Fibroblast of lung (primary cell): ENCODE measurements at regions not wholly inside any gene's neighbourhood (a gene's known extent, or its start where the extent isn't known, plus 50 kb on each side); places are given as distances from the start of the nearest gene placed in this dataset.

ENCODE experiments used
- DNase-seq, 2 donors: peaks; one replicate each; pipeline versions ENCODE4 v3.0.0 to v3.0.0-alpha.2; 2010; ENCODE audit warnings: low read depth in 2 of 2
- H2AFZ ChIP-seq: 2 replicates; pipeline ENCODE4 v1.5.1; 2012; ENCODE audit warnings: low read length, control low read depth, inconsistent platforms
- H3K27ac ChIP-seq: 2 replicates; pipeline ENCODE4 v1.5.1; 2011; ENCODE audit warnings: low read length, control low read depth; ENCODE audit not compliant: insufficient read depth
- H3K27me3 ChIP-seq: 2 replicates; pipeline ENCODE4 v1.5.1; 2011; ENCODE audit warnings: mild to moderate bottlenecking, low read length; ENCODE audit not compliant: control insufficient read depth, insufficient read depth
- H3K36me3 ChIP-seq: 2 replicates; pipeline ENCODE4 v1.5.1; 2011; ENCODE audit warnings: low read length; ENCODE audit not compliant: control insufficient read depth, insufficient read depth
- H3K4me1 ChIP-seq: 2 replicates; pipeline ENCODE4 v1.5.1; 2011; ENCODE audit warnings: low read length; ENCODE audit not compliant: control insufficient read depth, insufficient read depth; ENCODE audit errors: extremely low read depth
- H3K4me2 ChIP-seq: 2 replicates; pipeline ENCODE4 v1.5.1; 2011; ENCODE audit warnings: low read length, control low read depth; ENCODE audit not compliant: insufficient read depth; ENCODE audit errors: extremely low read depth
- H3K4me3 ChIP-seq, 4 experiments: fragments of 200-600 bp in 1 of 4; sonication (generic) in 1 of 4; replicated peaks in 1 of 4; 2 replicates each; pipeline ENCODE4 v1.5.1; 2011 to 2016; ENCODE audit warnings: low read length in 4 of 4, low read depth in 3 of 4, mild to moderate bottlenecking in 3 of 4, control low read depth in 2 of 4, inconsistent platforms in 1 of 4, mixed read lengths in 1 of 4; ENCODE audit not compliant: insufficient read depth in 1 of 4; ENCODE audit errors: control extremely low read depth in 1 of 4
- H3K79me2 ChIP-seq: 2 replicates; pipeline ENCODE4 v1.5.1; 2012; ENCODE audit warnings: mild to moderate bottlenecking, low read length, inconsistent platforms; ENCODE audit not compliant: control insufficient read depth, insufficient read depth
- H3K9ac ChIP-seq: 2 replicates; pipeline ENCODE4 v1.5.1; 2011; ENCODE audit warnings: mild to moderate bottlenecking, low read length, control low read depth; ENCODE audit not compliant: insufficient read depth
- H3K9me3 ChIP-seq: 2 replicates; pipeline ENCODE4 v1.5.1; 2012; ENCODE audit warnings: low read depth, low read length; ENCODE audit not compliant: control insufficient read depth, insufficient read depth
- H4K20me1 ChIP-seq: 2 replicates; pipeline ENCODE4 v1.5.1; 2011; ENCODE audit warnings: low read length; ENCODE audit not compliant: control insufficient read depth, insufficient read depth; ENCODE audit errors: extremely low read depth
- CTCF ChIP-seq, 2 donors: IDR thresholded peaks in 1 of 2; conservative IDR thresholded peaks in 1 of 2; 1 replicate in 1 of 2; 2 replicates in 1 of 2; pipeline ENCODE4 v1.5.1; 2011 to 2012; ENCODE audit warnings: low read length in 2 of 2, control low read depth in 1 of 2, inconsistent platforms in 1 of 2, low read depth in 1 of 2, mild to moderate bottlenecking in 1 of 2
- EZH2 ChIP-seq: IDR thresholded peaks from 2 replicates; pipeline ENCODE4 v1.5.1; 2012; ENCODE audit warnings: low read length, control low read depth, mild to moderate bottlenecking; ENCODE audit errors: missing control alignments

DNA sequence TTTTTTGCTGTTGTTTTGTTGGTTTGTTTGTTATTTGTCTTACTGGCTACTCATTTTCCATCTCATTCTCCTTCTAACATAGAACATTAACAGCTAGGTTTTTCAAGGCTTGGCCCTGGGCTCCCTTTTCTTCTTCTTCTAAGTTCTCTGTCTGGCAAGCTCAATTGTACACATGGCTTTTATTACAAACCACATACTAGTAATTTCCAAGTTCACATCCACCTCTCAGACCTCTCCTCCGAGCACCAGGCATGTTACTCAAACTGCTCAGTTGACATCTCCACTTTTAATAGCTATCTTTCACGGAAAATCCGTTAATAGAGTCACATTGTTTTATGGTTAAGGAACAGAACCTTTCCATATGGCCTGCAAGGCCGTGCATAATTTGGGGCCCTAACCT is 736.9 kb upstream of the ADAMTS5 start:
- H4K20me1 ChIP-seq, result no peaks in the 10 kb centered on the region
- no peak overlapping the region for H3K9ac ChIP-seq
- H3K4me1 ChIP-seq, result no peaks in the 10 kb centered on the region
- H3K9me3 ChIP-seq, result no peaks in the 10 kb centered on the region
- no peak overlapping the region for H2AFZ ChIP-seq
- no peak for DNase-seq
- no peak overlapping the region for H3K4me3 ChIP-seq
- no peaks in the 10 kb centered on the region for H3K79me2 ChIP-seq
- H3K27ac ChIP-seq, result no peak overlapping the region
- no peaks in the 10 kb centered on the region for H3K36me3 ChIP-seq
- H3K4me2 ChIP-seq, result no peak overlapping the region
- TF ChIP-seq CTCF (conservative IDR thresholded peaks at IDR 0.05 in 1 of 2, IDR thresholded peaks at IDR 0.05 in 1 of 2; ENCODE audit: low read depth in 1 of 2, low read length in 2 of 2) (no peak), EZH2 (no peak)
- H3K27me3 ChIP-seq, result no peaks in the 10 kb centered on the region

GRCh38 chr21:27700974-27701614 is 734.2 kb upstream of the ADAMTS5 start:
- no peak overlapping the region for H3K27ac ChIP-seq
- H3K9ac ChIP-seq, result no peak overlapping the region

GRCh38 chr21:27695246-27695645 is 728.4 kb upstream of the ADAMTS5 start:
- H3K27ac ChIP-seq, result no peak overlapping the region
- no peak for DNase-seq

More at GRCh38 chr21:27700974-27701614, 734.2 kb upstream of the ADAMTS5 start:
- Histone ChIP-seq H4K20me1 (no peaks in the 10 kb centered on the region), H3K36me3 (no peaks in the 10 kb centered on the region), H3K4me2 (no peak overlapping the region), H3K27me3 (no peaks in the 10 kb centered on the region), H3K79me2 (no peaks in the 10 kb centered on the region), H3K9me3 (no peaks in the 10 kb centered on the region), H2AFZ (no peak overlapping the region), H3K4me1 (no peaks in the 10 kb centered on the region), H3K4me3 (peak overlapping the region in 1 of 4 experiments; percentile 8)
- peak; percentile 57 to 89 for DNase-seq
- no peak for TF ChIP-seq EZH2
- peak; percentile 80 to 86 for TF ChIP-seq CTCF (conservative IDR thresholded peaks at IDR 0.05 in 1 of 2, IDR thresholded peaks at IDR 0.05 in 1 of 2; ENCODE audit: low read depth in 1 of 2, low read length in 2 of 2)

More at GRCh38 chr21:27695246-27695645, 728.4 kb upstream of the ADAMTS5 start:
- Histone ChIP-seq H3K27me3 (no peaks in the 10 kb centered on the region), H3K9ac (no peak overlapping the region), H3K36me3 (no peaks in the 10 kb centered on the region), H3K9me3 (no peaks in the 10 kb centered on the region), H3K79me2 (no peaks in the 10 kb centered on the region), H3K4me3 (no peak overlapping the region), H4K20me1 (no peaks in the 10 kb centered on the region), H2AFZ (no peak overlapping the region), H3K4me2 (no peak overlapping the region), H3K4me1 (peaks cover 2% of the 10 kb centered on the region)
- TF ChIP-seq EZH2, result no peak
- TF ChIP-seq CTCF (conservative IDR thresholded peaks at IDR 0.05 in 1 of 2, IDR thresholded peaks at IDR 0.05 in 1 of 2; ENCODE audit: low read depth in 1 of 2, low read length in 2 of 2), result no peak
